Thoracic aorta (tissue), 2 donors: ENCODE measurements at regions not wholly inside any gene's neighbourhood (a gene's known extent, or its start where the extent isn't known, plus 50 kb on each side); places are given as distances from the start of the nearest gene placed in this dataset.

Source experiments
- ATAC-seq: fragments of 150-250 bp; one replicate; pipeline ENCODE4 v1.8.0; 2017; ENCODE audit warnings: low read depth; ENCODE audit not compliant: insufficient number of reproducible peaks, low FRiP score
- DNase-seq: peaks from one replicate; pipeline ENCODE4 v3.0.0-alpha.2; 2020; ENCODE audit warnings: low spot score
- H3K27ac ChIP-seq, 2 donors: fragments of 200-600 bp; sonication (generic); 1 replicate in 1 of 2; 2 replicates in 1 of 2; pipeline ENCODE4 v1.5.1; 2016; ENCODE audit warnings: mild to moderate bottlenecking in 2 of 2, moderate library complexity in 2 of 2
- H3K27me3 ChIP-seq: fragments of 200-600 bp; sonication (generic); replicated peaks from 2 replicates; pipeline ENCODE4 v1.6.0; 2016; ENCODE audit warnings: mild to moderate bottlenecking; ENCODE audit not compliant: insufficient read depth
- H3K36me3 ChIP-seq: fragments of 200-600 bp; sonication (generic); one replicate; pipeline ENCODE4 v1.5.1; 2016
- H3K4me1 ChIP-seq, 2 donors: fragments of 200-600 bp; sonication (generic); 1 replicate in 1 of 2; 2 replicates in 1 of 2; pipeline versions ENCODE4 v1.5.1 to v1.6.0; 2016; ENCODE audit warnings: low read depth in 2 of 2, mild to moderate bottlenecking in 1 of 2; ENCODE audit not compliant: control insufficient read depth in 1 of 2
- H3K4me3 ChIP-seq: fragments of 200-600 bp; sonication (generic); 2 replicates; pipeline ENCODE4 v1.5.1; 2016; ENCODE audit warnings: mild to moderate bottlenecking
- H3K9me3 ChIP-seq: fragments of 200-600 bp; sonication (generic); 2 replicates; pipeline ENCODE4 v1.5.1; 2016
- CTCF ChIP-seq: fragments of 200-600 bp; sonication (generic); IDR thresholded peaks from one replicate; pipeline ENCODE4 v1.5.1; 2019; ENCODE audit warnings: antibody characterized with exemption

GRCh38 chr5:82785456-82785855 is 291.7 kb downstream of the TMEM167A start:
- Histone ChIP-seq H3K4me1 (no peaks in the 10 kb centered on the region), H3K9me3 (no peaks in the 10 kb centered on the region), H3K36me3 (no peaks in the 10 kb centered on the region), H3K27me3 (no peaks in the 10 kb centered on the region), H3K27ac (no peak overlapping the region), H3K4me3 (no peak overlapping the region)
- no peak for TF ChIP-seq CTCF
- no peak for ATAC-seq
- no peak for DNase-seq

- DNase-seq (no peak), ATAC-seq (no peak)
- H3K27me3 ChIP-seq = no peaks in the 10 kb centered on the region
- TF ChIP-seq CTCF = no peak
- H3K9me3 ChIP-seq = no peaks in the 10 kb centered on the region
- no peak overlapping the region for H3K27ac ChIP-seq
- H3K36me3 ChIP-seq = no peaks in the 10 kb centered on the region
- no peaks in the 10 kb centered on the region for H3K4me1 ChIP-seq
- no peak overlapping the region for H3K4me3 ChIP-seq
These were observed 292.7 kb downstream of the TMEM167A start for GRCh38 chr5:82784521-82784920.

- no peak for TF ChIP-seq CTCF
- no peak for DNase-seq
- ATAC-seq = no peak
These were observed 300.1 kb downstream of the TMEM167A start for GRCh38 chr5:82777106-82777505.

GRCh38 chr5:82772281-82772680 is 304.9 kb downstream of the TMEM167A start:
- Histone ChIP-seq H3K9me3 (no peaks in the 10 kb centered on the region), H3K27ac (no peak overlapping the region), H3K36me3 (no peaks in the 10 kb centered on the region), H3K4me1 (no peaks in the 10 kb centered on the region), H3K27me3 (no peaks in the 10 kb centered on the region), H3K4me3 (no peak overlapping the region)
- no peak for TF ChIP-seq CTCF
- DNase-seq = no peak
- ATAC-seq = no peak

More at GRCh38 chr5:82777106-82777505, 300.1 kb downstream of the TMEM167A start:
- H3K9me3 ChIP-seq = no peaks in the 10 kb centered on the region
- H3K27me3 ChIP-seq = no peaks in the 10 kb centered on the region
- no peaks in the 10 kb centered on the region for H3K36me3 ChIP-seq
- H3K4me3 ChIP-seq = no peak overlapping the region
- no peak overlapping the region for H3K27ac ChIP-seq
- no peaks in the 10 kb centered on the region for H3K4me1 ChIP-seq

GRCh38 chr5:82766206-82766605 is 311.0 kb downstream of the TMEM167A start:
- H3K4me3 ChIP-seq = no peak overlapping the region
- no peaks in the 10 kb centered on the region for H3K4me1 ChIP-seq
- no peak for TF ChIP-seq CTCF
- no peaks in the 10 kb centered on the region for H3K9me3 ChIP-seq
- H3K36me3 ChIP-seq = no peaks in the 10 kb centered on the region
- no peak for DNase-seq
- H3K27ac ChIP-seq = no peak overlapping the region
- no peak for ATAC-seq
- H3K27me3 ChIP-seq = no peaks in the 10 kb centered on the region
